ENCODE measurements at regions not wholly inside any gene's neighbourhood (a gene's known extent, or its start where the extent isn't known, plus 50 kb on each side); places are given as distances from the start of the nearest gene placed in this dataset.

GRCh38 chr10:61039868-61040267 is 95.9 kb upstream of the RHOBTB1 start:
- TF ChIP-seq CTCF (IDR thresholded peaks at IDR 0.05) (no peak), POLR2A (IDR thresholded peaks at IDR 0.05) (no peak), POLR2AphosphoS5 (IDR thresholded peaks at IDR 0.05) (no peak)

All from breast epithelium (tissue), 3 donors.